Ascending aorta (tissue), 2 donors: ENCODE measurements at regions not wholly inside any gene's neighbourhood (a gene's known extent, or its start where the extent isn't known, plus 50 kb on each side); places are given as distances from the start of the nearest gene placed in this dataset.

ENCODE experiments used
- DNase-seq, 2 donors: peaks; one replicate each; pipeline ENCODE4 v3.0.0-alpha.2; 2019; ENCODE audit warnings: low spot score in 2 of 2
- H3K27ac ChIP-seq, 2 donors: fragments of 200-600 bp; sonication (generic); one replicate each; pipeline ENCODE4 v1.5.1; 2016 to 2017; ENCODE audit warnings: mild to moderate bottlenecking in 1 of 2
- H3K27me3 ChIP-seq: fragments of 200-600 bp; sonication (generic); one replicate; pipeline ENCODE4 v1.5.1; 2017
- H3K36me3 ChIP-seq, 2 donors: fragments of 200-600 bp; sonication (generic); one replicate each; pipeline ENCODE4 v1.5.1; 2016
- H3K4me1 ChIP-seq, 2 donors: fragments of 200-600 bp; sonication (generic); one replicate each; pipeline ENCODE4 v1.5.1; 2016 to 2017; ENCODE audit warnings: mild to moderate bottlenecking in 1 of 2
- H3K4me3 ChIP-seq, 2 donors: fragments of 200-600 bp; sonication (generic); one replicate each; pipeline ENCODE4 v1.5.1; 2016 to 2017; ENCODE audit warnings: mild to moderate bottlenecking in 1 of 2
- H3K9me3 ChIP-seq, 2 donors: fragments of 200-600 bp; sonication (generic); one replicate each; pipeline ENCODE4 v1.5.1; 2016
- intact Hi-C: fragments of 100-400 bp; cut with DNase I; formaldehyde crosslinking; loops from one replicate; pipeline ENCODE4 v1.15.1; 2023
- TF ChIP-seq, protein P1 (sequence below), 3 experiments: fragments of 200-600 bp in 2 of 3; fragments of 450-650 bp in 1 of 3; sonication (generic) in 2 of 3; IDR thresholded peaks; one replicate each; pipeline ENCODE4 v1.5.1; 2016 to 2019; ENCODE audit warnings: antibody characterized with exemption in 3 of 3, mild to moderate bottlenecking in 1 of 3, moderate library complexity in 1 of 3

DNA sequence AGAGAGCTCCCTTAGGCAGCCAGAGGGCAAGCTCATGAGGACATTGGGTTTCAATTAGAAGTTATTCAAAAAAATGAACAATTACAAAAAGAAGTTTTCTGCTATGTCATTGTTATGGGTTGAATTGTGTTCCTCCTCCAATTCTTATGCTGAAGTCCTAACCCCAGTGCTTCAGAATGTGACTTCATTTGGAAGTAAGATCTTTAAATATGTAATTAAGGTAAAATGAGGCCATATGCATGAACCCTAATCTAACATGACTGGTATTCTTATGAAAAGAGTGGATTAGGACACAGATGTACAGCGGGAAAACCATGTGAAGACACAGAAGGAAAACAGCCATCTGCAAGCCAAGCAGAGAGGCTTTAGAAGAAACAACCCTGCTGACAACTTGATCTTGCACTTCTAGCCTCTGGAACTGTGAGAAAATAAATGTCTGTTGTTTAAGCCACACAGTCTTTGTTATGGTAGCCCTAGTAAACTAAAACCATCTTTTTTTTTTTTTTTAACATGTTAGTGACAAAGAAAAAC lies 929.6 kb downstream of the EPHA3 start:
- no peak overlapping the region for H3K4me3 ChIP-seq
- intact Hi-C loops: no loop called here

DNA sequence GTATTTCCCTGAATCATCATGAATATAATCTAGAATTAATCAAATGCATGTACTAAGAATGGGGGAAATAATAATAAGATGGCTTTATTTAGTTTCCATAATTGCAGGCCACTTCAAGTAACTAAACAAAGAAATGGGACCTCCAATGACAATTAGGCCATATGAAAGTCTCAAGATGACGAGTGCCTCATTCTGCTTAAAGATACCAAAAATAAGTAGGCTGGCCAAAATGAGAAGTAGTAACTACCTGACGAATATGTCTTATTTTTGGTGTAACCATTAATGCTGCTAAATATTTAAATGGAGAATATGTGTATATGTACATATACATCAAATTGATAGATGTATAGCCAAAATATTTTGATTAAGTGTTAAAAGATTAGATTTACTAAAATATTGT lies 932.6 kb downstream of the EPHA3 start:
- Histone ChIP-seq H3K4me1 (no peaks in the 10 kb centered on the region), H3K36me3 (no peaks in the 10 kb centered on the region), H3K27me3 (no peaks in the 10 kb centered on the region), H3K4me3 (no peak overlapping the region), H3K9me3 (no peaks in the 10 kb centered on the region), H3K27ac (no peak overlapping the region)
- intact Hi-C loops: no loop called here
- TF ChIP-seq, protein P1, sequence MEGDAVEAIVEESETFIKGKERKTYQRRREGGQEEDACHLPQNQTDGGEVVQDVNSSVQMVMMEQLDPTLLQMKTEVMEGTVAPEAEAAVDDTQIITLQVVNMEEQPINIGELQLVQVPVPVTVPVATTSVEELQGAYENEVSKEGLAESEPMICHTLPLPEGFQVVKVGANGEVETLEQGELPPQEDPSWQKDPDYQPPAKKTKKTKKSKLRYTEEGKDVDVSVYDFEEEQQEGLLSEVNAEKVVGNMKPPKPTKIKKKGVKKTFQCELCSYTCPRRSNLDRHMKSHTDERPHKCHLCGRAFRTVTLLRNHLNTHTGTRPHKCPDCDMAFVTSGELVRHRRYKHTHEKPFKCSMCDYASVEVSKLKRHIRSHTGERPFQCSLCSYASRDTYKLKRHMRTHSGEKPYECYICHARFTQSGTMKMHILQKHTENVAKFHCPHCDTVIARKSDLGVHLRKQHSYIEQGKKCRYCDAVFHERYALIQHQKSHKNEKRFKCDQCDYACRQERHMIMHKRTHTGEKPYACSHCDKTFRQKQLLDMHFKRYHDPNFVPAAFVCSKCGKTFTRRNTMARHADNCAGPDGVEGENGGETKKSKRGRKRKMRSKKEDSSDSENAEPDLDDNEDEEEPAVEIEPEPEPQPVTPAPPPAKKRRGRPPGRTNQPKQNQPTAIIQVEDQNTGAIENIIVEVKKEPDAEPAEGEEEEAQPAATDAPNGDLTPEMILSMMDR (IDR thresholded peaks at IDR 0.05): no peak
- no peak for DNase-seq

More for the DNA sequence above, 929.6 kb downstream of the EPHA3 start:
- no peaks in the 10 kb centered on the region for H3K27me3 ChIP-seq
- H3K27ac ChIP-seq: no peak overlapping the region
- no peak for DNase-seq
- TF ChIP-seq, protein P1 (IDR thresholded peaks at IDR 0.05): no peak
- H3K4me1 ChIP-seq: no peaks in the 10 kb centered on the region
- H3K36me3 ChIP-seq: no peaks in the 10 kb centered on the region
- H3K9me3 ChIP-seq: no peaks in the 10 kb centered on the region

- H3K9me3 ChIP-seq: no peaks in the 10 kb centered on the region
- intact Hi-C loops: no loop called here
- no peak overlapping the region for H3K27ac ChIP-seq
- TF ChIP-seq, protein P1 (IDR thresholded peaks at IDR 0.05): no peak
- DNase-seq: no peak
- H3K4me1 ChIP-seq: no peaks in the 10 kb centered on the region
- no peaks in the 10 kb centered on the region for H3K36me3 ChIP-seq
- no peaks in the 10 kb centered on the region for H3K27me3 ChIP-seq
- H3K4me3 ChIP-seq: no peak overlapping the region
Observed at GRCh38 chr3:90040554-90040953, 933.1 kb downstream of the EPHA3 start.

DNA sequence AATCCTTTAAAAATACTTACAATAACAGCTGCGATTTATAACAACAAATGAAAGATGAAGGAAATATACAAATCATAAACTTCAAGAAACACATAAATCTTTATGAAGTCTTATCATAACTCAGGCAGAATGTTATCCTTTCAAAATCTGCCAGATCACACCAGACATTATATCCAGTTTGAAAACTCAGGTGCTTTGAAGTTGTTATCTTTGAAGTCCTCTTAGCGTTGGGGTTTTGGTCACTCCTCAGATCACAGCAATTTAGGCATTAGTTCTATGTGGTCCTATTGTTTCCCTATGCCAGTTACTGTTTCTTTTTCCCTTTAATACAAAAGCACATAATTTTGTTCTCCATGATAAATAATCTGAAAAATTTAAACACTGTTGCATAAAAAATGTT lies 934.6 kb downstream of the EPHA3 start:
- TF ChIP-seq, protein P1 (IDR thresholded peaks at IDR 0.05): no peak
- DNase-seq: no peak
- no peak overlapping the region for H3K4me3 ChIP-seq
- intact Hi-C loops: no loop called here
- H3K9me3 ChIP-seq: no peaks in the 10 kb centered on the region
- H3K36me3 ChIP-seq: no peaks in the 10 kb centered on the region
- H3K27me3 ChIP-seq: no peaks in the 10 kb centered on the region
- no peaks in the 10 kb centered on the region for H3K4me1 ChIP-seq
- H3K27ac ChIP-seq: no peak overlapping the region

- no peaks in the 10 kb centered on the region for H3K9me3 ChIP-seq
- no peak overlapping the region for H3K4me3 ChIP-seq
- H3K36me3 ChIP-seq: no peaks in the 10 kb centered on the region
- H3K4me1 ChIP-seq: no peaks in the 10 kb centered on the region
- no peaks in the 10 kb centered on the region for H3K27me3 ChIP-seq
- TF ChIP-seq, protein P1 (IDR thresholded peaks at IDR 0.05): no peak
- H3K27ac ChIP-seq: no peak overlapping the region
- DNase-seq: no peak
- intact Hi-C loops: no loop called here
Observed at GRCh38 chr3:90043287-90043686, 935.9 kb downstream of the EPHA3 start.
